Brain microvascular endothelial cell (primary cell): ENCODE measurements at regions not wholly inside any gene's neighbourhood (a gene's known extent, or its start where the extent isn't known, plus 50 kb on each side); places are given as distances from the start of the nearest gene placed in this dataset.

Experiments
- DNase-seq: peaks from one replicate; pipeline ENCODE4 v3.0.0-alpha.2; 2020
- H3K27ac ChIP-seq: fragments of 250-450 bp; sonication (Bioruptor Pico); 2 replicates; pipeline ENCODE4 v1.5.1; 2020; ENCODE audit warnings: mild to moderate bottlenecking, moderate library complexity
- H3K27me3 ChIP-seq: fragments of 250-450 bp; sonication (Bioruptor Pico); replicated peaks from 2 replicates; pipeline ENCODE4 v1.5.1; 2020; ENCODE audit warnings: mild to moderate bottlenecking
- H3K36me3 ChIP-seq: fragments of 250-450 bp; sonication (Bioruptor Pico); replicated peaks from 2 replicates; pipeline ENCODE4 v1.5.1; 2020; ENCODE audit warnings: mild to moderate bottlenecking
- H3K4me3 ChIP-seq: 2 replicates; pipeline ENCODE4 v1.5.1; 2011; ENCODE audit warnings: low read depth, mild to moderate bottlenecking, control low read depth, low read length, moderate library complexity
- in situ Hi-C: cut with HindIII; loops from 2 replicates; pipeline ENCODE4 v1.10.0; 2017; ENCODE audit warnings: low sequenced_read_pairs, low pct_ligation_motif_present
- TF ChIP-seq, protein P1 (sequence below): IDR thresholded peaks from 2 replicates; pipeline ENCODE4 v1.5.1; 2011; ENCODE audit warnings: low read depth, mild to moderate bottlenecking, moderate library complexity, low read length, control low read depth, inconsistent platforms; ENCODE audit errors: missing control alignments

DNA sequence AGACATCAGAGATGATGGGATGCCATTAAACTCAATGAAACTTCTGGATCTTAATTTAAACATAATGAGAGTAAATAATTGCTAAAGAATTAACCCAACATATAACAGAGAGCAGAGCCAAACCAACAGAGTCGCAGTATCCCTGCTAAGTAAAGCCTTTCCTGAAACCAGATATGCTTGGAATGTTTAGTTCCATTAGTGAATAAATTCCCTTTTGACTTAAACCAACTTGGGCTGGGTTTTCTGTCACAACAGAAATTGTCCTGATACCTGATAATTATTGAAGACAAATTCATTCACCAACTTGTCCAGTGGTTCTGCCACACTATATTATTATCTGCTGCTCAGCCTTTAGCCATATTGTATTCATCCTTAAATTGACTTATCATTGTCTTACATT, 286.7 kb downstream of the FZD1 start:
- H3K4me3 ChIP-seq = no peak overlapping the region
- no peak for DNase-seq
- TF ChIP-seq, protein P1, sequence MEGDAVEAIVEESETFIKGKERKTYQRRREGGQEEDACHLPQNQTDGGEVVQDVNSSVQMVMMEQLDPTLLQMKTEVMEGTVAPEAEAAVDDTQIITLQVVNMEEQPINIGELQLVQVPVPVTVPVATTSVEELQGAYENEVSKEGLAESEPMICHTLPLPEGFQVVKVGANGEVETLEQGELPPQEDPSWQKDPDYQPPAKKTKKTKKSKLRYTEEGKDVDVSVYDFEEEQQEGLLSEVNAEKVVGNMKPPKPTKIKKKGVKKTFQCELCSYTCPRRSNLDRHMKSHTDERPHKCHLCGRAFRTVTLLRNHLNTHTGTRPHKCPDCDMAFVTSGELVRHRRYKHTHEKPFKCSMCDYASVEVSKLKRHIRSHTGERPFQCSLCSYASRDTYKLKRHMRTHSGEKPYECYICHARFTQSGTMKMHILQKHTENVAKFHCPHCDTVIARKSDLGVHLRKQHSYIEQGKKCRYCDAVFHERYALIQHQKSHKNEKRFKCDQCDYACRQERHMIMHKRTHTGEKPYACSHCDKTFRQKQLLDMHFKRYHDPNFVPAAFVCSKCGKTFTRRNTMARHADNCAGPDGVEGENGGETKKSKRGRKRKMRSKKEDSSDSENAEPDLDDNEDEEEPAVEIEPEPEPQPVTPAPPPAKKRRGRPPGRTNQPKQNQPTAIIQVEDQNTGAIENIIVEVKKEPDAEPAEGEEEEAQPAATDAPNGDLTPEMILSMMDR = no peak
- no peaks in the 10 kb centered on the region for H3K27me3 ChIP-seq
- in situ Hi-C loops = no loop called here
- no peaks in the 10 kb centered on the region for H3K36me3 ChIP-seq
- H3K27ac ChIP-seq = no peak overlapping the region

DNA sequence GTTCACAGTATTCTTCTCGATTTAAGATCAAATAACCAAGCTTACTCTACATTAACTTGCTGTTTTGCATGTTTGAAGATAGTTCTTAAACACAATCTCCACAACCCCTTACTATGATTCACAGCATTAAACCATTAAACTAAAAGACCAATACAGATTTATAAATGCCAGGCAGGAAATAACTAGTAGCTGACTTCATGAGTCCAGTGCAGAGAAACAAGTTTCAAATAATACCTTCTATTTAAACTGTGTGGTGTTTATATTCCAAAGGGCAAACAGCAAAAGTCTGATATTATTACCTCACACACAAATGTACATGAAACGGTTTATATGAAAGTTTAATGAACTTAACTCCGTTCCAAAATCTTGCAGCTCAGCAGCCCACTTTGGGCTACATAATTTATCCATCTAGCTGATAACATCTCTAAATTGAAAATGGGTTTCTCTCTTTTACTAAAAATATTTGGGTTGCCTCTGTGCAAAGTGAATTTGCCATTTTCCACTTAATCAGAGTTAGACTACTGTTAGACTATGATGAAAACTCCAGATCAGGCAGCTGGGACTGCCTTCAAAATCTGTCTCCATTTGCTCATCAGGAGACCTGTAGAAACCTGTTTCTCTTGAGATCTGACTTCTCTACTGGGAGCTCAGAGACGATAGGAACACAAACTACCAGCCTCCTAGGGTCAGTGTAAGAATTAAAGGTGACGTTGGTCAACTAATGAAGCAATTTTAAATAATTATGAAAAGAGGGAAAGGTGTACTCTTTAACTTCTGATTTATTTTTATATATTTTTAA, 287.3 kb downstream of the FZD1 start:
- TF ChIP-seq, protein P1 = no peak
- in situ Hi-C loops = no loop called here
- no peak for DNase-seq
- H3K36me3 ChIP-seq = no peaks in the 10 kb centered on the region
- H3K4me3 ChIP-seq = no peak overlapping the region
- H3K27ac ChIP-seq = no peak overlapping the region
- H3K27me3 ChIP-seq = no peaks in the 10 kb centered on the region

DNA sequence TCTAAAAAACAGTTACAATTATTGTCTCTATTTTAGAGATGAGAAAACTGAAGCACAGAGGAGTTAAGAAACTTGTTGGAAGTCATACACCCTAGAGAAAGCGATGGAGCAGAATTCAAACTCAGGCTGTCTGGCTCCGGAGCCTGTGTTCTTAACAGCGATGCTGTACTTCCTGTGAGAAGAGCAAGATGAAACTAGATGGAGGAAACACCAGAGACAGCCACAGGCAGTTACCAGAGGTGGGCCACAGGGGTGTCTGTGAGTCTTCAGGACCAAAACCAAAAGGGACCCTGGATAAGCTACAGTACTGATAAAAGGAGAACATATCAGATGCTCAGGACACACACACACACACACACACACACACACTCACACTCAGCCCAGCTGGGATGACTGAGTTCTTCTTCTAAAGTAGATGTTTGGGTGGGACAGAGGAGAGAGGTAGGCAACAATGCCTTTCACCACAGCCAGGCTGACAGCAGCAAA, 289.2 kb downstream of the FZD1 start:
- in situ Hi-C loops = no loop called here
- Histone ChIP-seq H3K4me3 (no peak overlapping the region), H3K27me3 (no peaks in the 10 kb centered on the region), H3K27ac (no peak overlapping the region), H3K36me3 (no peaks in the 10 kb centered on the region)
- no peak for DNase-seq
- TF ChIP-seq, protein P1 = no peak

DNA sequence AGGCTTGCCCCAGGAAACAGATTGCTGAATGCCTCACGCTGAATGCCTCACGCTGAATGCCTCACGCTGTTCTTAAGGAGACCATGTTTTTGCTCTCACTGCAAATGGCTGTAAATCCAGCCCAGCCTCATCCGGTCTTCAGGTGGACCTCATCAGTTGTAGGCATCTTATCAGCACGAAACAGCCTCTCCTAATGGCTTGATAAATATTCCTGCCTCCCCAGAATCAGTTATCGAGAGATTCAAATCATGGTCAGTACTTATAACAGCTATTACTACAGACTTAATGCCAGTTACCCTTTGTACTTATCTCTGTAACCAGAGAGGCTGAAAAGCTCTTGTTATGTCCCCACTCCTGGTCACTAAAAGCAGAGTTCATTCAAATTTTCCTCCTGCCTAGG, 290.6 kb downstream of the FZD1 start:
- no peak overlapping the region for H3K27ac ChIP-seq
- TF ChIP-seq, protein P1 = no peak
- no peak overlapping the region for H3K4me3 ChIP-seq
- no peaks in the 10 kb centered on the region for H3K27me3 ChIP-seq
- no peak for DNase-seq
- in situ Hi-C loops = no loop called here
- H3K36me3 ChIP-seq = no peaks in the 10 kb centered on the region

DNA sequence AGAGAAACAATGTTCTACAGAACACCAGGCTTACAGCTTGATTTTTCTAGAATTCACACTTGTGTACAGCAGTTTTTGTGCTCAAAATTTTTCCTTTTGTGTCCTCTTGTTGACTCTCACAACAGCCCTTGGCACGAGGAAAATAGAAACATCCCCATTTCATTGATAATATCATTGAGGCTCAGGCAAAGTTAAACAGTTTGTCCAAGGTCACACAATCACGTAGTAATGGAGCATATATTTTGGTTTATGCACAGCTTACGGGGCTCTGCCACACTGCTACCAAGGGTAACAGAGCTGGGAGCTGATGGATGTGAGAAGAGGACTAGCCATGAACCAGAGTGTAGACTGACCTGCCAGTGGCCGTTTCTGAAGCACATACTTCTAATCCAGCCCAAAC, 292.0 kb downstream of the FZD1 start:
- TF ChIP-seq, protein P1 = no peak
- Histone ChIP-seq H3K27ac (no peak overlapping the region), H3K36me3 (no peaks in the 10 kb centered on the region), H3K4me3 (no peak overlapping the region), H3K27me3 (no peaks in the 10 kb centered on the region)
- in situ Hi-C loops = no loop called here
- DNase-seq = no peak
